Mesothelial cell of epicardium (in vitro differentiated cells): ENCODE measurements at regions not wholly inside any gene's neighbourhood (a gene's known extent, or its start where the extent isn't known, plus 50 kb on each side); places are given as distances from the start of the nearest gene placed in this dataset.

Experiments
- DNase-seq, 2 experiments: peaks; one replicate each; pipeline ENCODE4 v3.0.0; 2021; ENCODE audit warnings: low spot score in 2 of 2; ENCODE audit not compliant: unreplicated experiment in 2 of 2
- H3K27ac Mint-ChIP-seq: 2 replicates; pipeline ENCODE4 v1.8.0; 2021; ENCODE audit warnings: mixed read lengths
- H3K27me3 Mint-ChIP-seq: 2 replicates; pipeline ENCODE4 v1.8.0; 2021; ENCODE audit warnings: low read depth, mixed read lengths
- H3K36me3 Mint-ChIP-seq: 2 replicates; pipeline ENCODE4 v1.8.0; 2021; ENCODE audit warnings: mixed read lengths
- H3K4me1 Mint-ChIP-seq: 2 replicates; pipeline ENCODE4 v1.8.0; 2021; ENCODE audit warnings: mixed read lengths
- H3K4me3 Mint-ChIP-seq: 2 replicates; pipeline ENCODE4 v1.8.0; 2021; ENCODE audit warnings: mild to moderate bottlenecking, moderate library complexity, mixed read lengths
- H3K9me3 Mint-ChIP-seq: 2 replicates; pipeline ENCODE4 v1.8.0; 2021; ENCODE audit warnings: mixed read lengths
- CTCF ChIP-seq: fragments of 200-600 bp; sonication (generic); IDR thresholded peaks from one replicate; pipeline ENCODE4 v1.5.0; 2021; ENCODE audit warnings: antibody characterized with exemption; ENCODE audit not compliant: unreplicated experiment

GRCh38 chr2:45248214-45248613 lies 239.0 kb upstream of the SIX2 start:
- Mint-ChIP-seq H3K27ac (no peak overlapping the region), H3K4me1 (peaks cover 2% of the 10 kb centered on the region), H3K4me3 (no peak overlapping the region), H3K27me3 (no peaks in the 10 kb centered on the region), H3K36me3 (no peaks in the 10 kb centered on the region), H3K9me3 (peaks cover 9% of the 10 kb centered on the region)
- no peak for DNase-seq
- no peak for TF ChIP-seq CTCF

GRCh38 chr2:45244928-45245327 lies 235.7 kb upstream of the SIX2 start:
- Mint-ChIP-seq H3K27ac (no peak overlapping the region), H3K36me3 (no peaks in the 10 kb centered on the region), H3K4me3 (no peak overlapping the region), H3K4me1 (peaks cover 17% of the 10 kb centered on the region), H3K27me3 (no peaks in the 10 kb centered on the region), H3K9me3 (peaks cover 3% of the 10 kb centered on the region)
- no peak for TF ChIP-seq CTCF
- DNase-seq: no peak

DNA sequence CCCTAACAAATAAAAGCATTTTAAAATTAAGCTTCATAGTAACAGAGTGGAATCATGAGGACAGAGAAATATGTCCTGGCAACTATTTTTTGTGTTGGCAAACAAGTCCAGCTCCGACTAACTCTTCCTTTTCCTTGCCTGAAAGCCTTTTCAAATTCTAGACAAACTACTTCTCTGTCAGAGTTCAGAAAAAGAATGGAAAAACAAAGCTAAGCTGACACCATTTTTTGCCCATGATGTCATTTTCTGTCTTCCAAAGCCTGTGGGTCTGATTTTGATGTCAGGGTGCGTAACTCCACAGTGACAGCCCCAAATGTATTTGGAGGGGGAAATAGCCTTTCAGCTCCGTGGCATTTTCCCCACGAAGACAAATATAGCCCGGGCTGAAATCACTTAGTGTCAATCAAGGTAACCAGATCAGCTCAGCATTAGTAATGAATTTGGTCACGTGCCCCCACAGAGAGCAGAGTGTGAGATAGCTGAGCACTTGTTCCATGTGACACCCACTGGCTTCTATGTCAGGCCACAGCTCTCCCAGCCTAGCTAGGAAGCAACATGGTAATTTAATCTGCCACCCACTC lies 233.0 kb upstream of the SIX2 start:
- H3K9me3 Mint-ChIP-seq: peaks cover 3% of the 10 kb centered on the region
- no peaks in the 10 kb centered on the region for H3K36me3 Mint-ChIP-seq
- no peak overlapping the region for H3K27ac Mint-ChIP-seq
- H3K4me3 Mint-ChIP-seq: no peak overlapping the region
- H3K27me3 Mint-ChIP-seq: no peaks in the 10 kb centered on the region
- TF ChIP-seq CTCF: no peak
- H3K4me1 Mint-ChIP-seq: peaks cover 15% of the 10 kb centered on the region
- no peak for DNase-seq

DNA sequence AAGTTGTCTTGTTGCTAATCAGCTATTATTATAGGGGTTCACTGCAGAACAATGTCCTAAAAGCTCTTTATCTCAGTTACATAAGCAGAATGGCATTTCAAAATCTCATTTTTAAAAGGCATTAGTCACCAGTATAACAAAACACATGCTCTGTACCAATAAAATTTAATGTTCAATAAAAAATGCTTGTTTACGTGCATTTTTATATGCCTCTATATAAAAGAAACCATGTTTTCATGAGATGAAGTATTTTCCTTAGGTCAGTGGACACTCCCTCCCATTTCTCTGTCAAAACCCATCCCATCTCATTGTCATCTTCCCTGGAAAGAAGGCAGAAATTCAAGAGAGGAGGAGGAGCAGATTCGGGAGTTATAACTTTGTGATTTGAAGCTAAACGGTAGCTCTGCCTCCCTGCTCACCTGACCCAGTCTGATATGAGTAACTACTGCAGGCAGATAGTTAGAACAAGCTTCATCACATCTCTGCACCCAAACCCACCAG lies 231.9 kb upstream of the SIX2 start:
- no peak for DNase-seq
- peaks cover 3% of the 10 kb centered on the region for H3K9me3 Mint-ChIP-seq
- no peaks in the 10 kb centered on the region for H3K36me3 Mint-ChIP-seq
- no peak for TF ChIP-seq CTCF
- H3K4me1 Mint-ChIP-seq: peaks cover 18% of the 10 kb centered on the region
- H3K27ac Mint-ChIP-seq: no peak overlapping the region
- peaks cover 3% of the 10 kb centered on the region for H3K27me3 Mint-ChIP-seq
- no peak overlapping the region for H3K4me3 Mint-ChIP-seq

DNA sequence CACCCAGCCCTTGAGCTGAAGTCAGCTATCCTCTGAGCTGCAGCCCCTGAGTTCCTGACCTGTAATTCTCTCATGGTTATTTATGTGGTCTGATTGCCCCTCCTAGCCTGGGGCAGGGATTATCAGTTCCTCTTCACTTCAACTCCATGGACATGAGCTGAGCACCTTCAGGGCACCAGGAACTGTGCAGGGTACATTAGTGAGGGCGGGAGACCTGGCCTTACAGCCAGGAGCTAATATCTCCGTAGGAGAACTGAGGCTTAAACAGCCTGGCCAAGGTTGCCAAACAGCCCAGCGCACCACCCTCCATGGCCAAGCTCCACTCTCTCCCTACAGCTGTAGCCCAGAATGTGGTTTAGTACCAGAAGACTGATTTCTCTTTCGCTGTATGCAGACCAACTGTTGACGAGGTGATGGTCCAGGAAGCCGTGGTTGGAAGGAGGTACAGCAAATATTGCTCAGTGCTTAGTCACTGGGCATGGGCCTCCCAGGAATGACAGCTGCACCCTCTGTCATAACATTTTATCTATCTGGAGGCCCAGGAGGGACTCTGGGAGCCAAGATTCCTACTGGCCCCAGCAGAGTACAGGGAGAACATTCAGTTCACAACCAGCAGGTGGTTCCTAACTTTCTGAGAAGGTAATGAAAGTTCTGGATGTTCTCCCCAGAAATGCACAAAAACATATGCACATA lies 228.7 kb upstream of the SIX2 start:
- Mint-ChIP-seq H3K27me3 (peaks cover 10% of the 10 kb centered on the region), H3K36me3 (no peaks in the 10 kb centered on the region), H3K4me1 (peaks cover 18% of the 10 kb centered on the region), H3K4me3 (no peak overlapping the region), H3K27ac (no peak overlapping the region), H3K9me3 (no peaks in the 10 kb centered on the region)
- TF ChIP-seq CTCF: no peak
- no peak for DNase-seq
